PC-3 (cell line): ENCODE measurements at regions not wholly inside any gene's neighbourhood (a gene's known extent, or its start where the extent isn't known, plus 50 kb on each side); places are given as distances from the start of the nearest gene placed in this dataset.

Experiments used
- CTCF ChIP-seq: fragments of 300-600 bp; sonication (generic); conservative IDR thresholded peaks from 2 replicates; pipeline ENCODE4 v1.5.1; 2017; ENCODE audit warnings: antibody characterized with exemption, low read depth, mild to moderate bottlenecking, low read length
- EZH2 ChIP-seq: fragments of 300-600 bp; sonication (generic); IDR thresholded peaks from one replicate; pipeline ENCODE4 v1.6.1; 2017; ENCODE audit warnings: antibody characterized with exemption, mild to moderate bottlenecking, low read length; ENCODE audit not compliant: unreplicated experiment

DNA sequence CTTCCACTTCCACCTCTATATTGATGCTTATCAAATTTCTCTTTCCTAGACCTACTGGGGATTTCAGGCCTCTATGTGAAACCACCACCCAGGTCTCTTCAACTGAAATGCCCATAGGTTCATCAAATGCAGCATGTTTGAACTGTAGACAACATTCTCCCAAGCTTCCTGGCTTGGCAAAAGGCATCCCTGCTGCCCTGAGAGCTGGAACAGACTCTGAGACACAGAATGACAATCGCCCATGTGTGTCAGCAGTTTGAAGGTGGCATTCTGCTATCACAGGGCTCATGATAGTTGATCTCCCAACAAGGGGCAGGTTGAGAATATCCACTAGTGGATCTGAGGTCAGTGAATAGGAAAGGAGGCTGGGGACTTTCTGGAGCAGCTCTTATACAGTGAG, 200.7 kb downstream of the RPLP1 start:
- no peak for TF ChIP-seq CTCF
- no peak for TF ChIP-seq EZH2
